ENCODE measurements at regions not wholly inside any gene's neighbourhood (a gene's known extent, or its start where the extent isn't known, plus 50 kb on each side); places are given as distances from the start of the nearest gene placed in this dataset.

- H3K27me3 ChIP-seq (ENCODE audit: control insufficient read depth in 1 of 2, insufficient read depth in 2 of 2, low read length in 2 of 2) = no peaks in the 10 kb centered on the region
- intact Hi-C loops (cut with micrococcal nuclease; ENCODE audit: unreplicated experiment) = loop anchor here (1.0 kb wide), 1 partner anchor 31 kb away; no protein-coding TSS in a partner anchor
- H3K79me2 ChIP-seq (ENCODE audit: insufficient read depth, low read length) = no peaks in the 10 kb centered on the region
- CTCF ChIA-PET (ENCODE audit: low intra/inter-chr PET ratio, low total read pairs) = no interaction called here
- BruUV-seq (replicated peaks) = no TSS peak
- POLR2A ChIA-PET = no interaction called here
- no peak overlapping the region for H3K9ac ChIP-seq (ENCODE audit: insufficient read depth, low read depth, low read length)
- peaks cover 31% of the 10 kb centered on the region for H3K4me1 ChIP-seq (ENCODE audit: insufficient read depth, low read length)
- DNase-seq (ENCODE audit: low spot score) = peak; percentile 53
- peak; percentile 96 for ATAC-seq
- no peaks in the 10 kb centered on the region for H3K9me3 ChIP-seq (ENCODE audit: low read length)
- H3K27ac ChIP-seq (ENCODE audit: extremely low read length, insufficient read depth, low read length) = peak overlapping the region; percentile 65
- H3K4me3 ChIP-seq (replicated peaks in 1 of 3; ENCODE audit: insufficient read depth in 1 of 3, low read depth in 2 of 3, low read length in 3 of 3) = no peak overlapping the region
- in situ Hi-C loops (cut with HindIII; ENCODE audit: extremely low pct_ligation_motif_present, low pct_unique_long_range_greater_than_20kb) = no loop called here
- peak; percentile 85 for FAIRE-seq
- 0% methylated on average over 2 of the region's 2 CpGs for WGBS (ENCODE audit: low lambda C conversion rate)
- H2AFZ ChIP-seq (ENCODE audit: low read length) = peak overlapping the region; percentile 16
- H3K4me2 ChIP-seq (ENCODE audit: low read depth, low read length) = peak overlapping the region; percentile 30; the same call in 1 of the 2 replicates
- no peaks in the 10 kb centered on the region for H3K36me3 ChIP-seq (replicated peaks in 1 of 2; ENCODE audit: control insufficient read depth in 1 of 2, insufficient read depth in 2 of 2, low read length in 2 of 2)
- no peaks in the 10 kb centered on the region for H4K20me1 ChIP-seq (ENCODE audit: insufficient read depth, low read length)
- TF ChIP-seq ZFX (CRISPR knock-in tag; IDR thresholded peaks at IDR 0.05; ENCODE audit: low read depth) (0 out of 2 replicates have a peak, but pooled peaks have one; percentile 8), ZNF646 (CRISPR knock-in tag; IDR thresholded peaks at IDR 0.05) (no peak), IRX3 (CRISPR knock-in tag; IDR thresholded peaks at IDR 0.05; ENCODE audit: borderline replicate concordance, low read depth) (no peak), ZNF430 (CRISPR knock-in tag; IDR thresholded peaks at IDR 0.05) (peak; percentile 24; the same call in 1 of the 2 replicates), SIX1 (CRISPR knock-in tag; IDR thresholded peaks at IDR 0.05; ENCODE audit: borderline replicate concordance) (peak; percentile 73), ZSCAN22 (CRISPR knock-in tag; IDR thresholded peaks at IDR 0.05) (no peak), HNRNPL (IDR thresholded peaks at IDR 0.05; ENCODE audit: low read depth, low read length) (no peak), YEATS2 (CRISPR knock-in tag; IDR thresholded peaks at IDR 0.05; ENCODE audit: borderline replicate concordance) (no peak), ZNF12 (CRISPR knock-in tag; IDR thresholded peaks at IDR 0.05) (no peak), ONECUT2 (CRISPR knock-in tag; IDR thresholded peaks at IDR 0.05) (peak; percentile 99), TRIM24 (CRISPR knock-in tag; IDR thresholded peaks at IDR 0.05) (peak; percentile 51; the same call in 1 of the 2 replicates), SMARCC2 (IDR thresholded peaks at IDR 0.05) (peak; percentile 34; the same call in 1 of the 2 replicates), MIXL1 (CRISPR knock-in tag; IDR thresholded peaks at IDR 0.05) (peak; percentile 92), ZNF816 (CRISPR knock-in tag; IDR thresholded peaks at IDR 0.05; ENCODE audit: borderline replicate concordance) (no peak), ZNF256 (CRISPR knock-in tag; conservative IDR thresholded peaks at IDR 0.05) (peak; percentile 75; the same call in 1 of the 2 replicates), WIZ (CRISPR knock-in tag; IDR thresholded peaks at IDR 0.05) (no peak), JARID2 (CRISPR knock-in tag; IDR thresholded peaks at IDR 0.05; ENCODE audit: insufficient replicate concordance) (no peak), ZNF562 (CRISPR knock-in tag; IDR thresholded peaks at IDR 0.05; ENCODE audit: borderline replicate concordance) (no peak), NONO (IDR thresholded peaks at IDR 0.05) (no peak), NONO (CRISPR knock-in tag; conservative IDR thresholded peaks at IDR 0.05) (peak; percentile 86), KAT8 (CRISPR knock-in tag; IDR thresholded peaks at IDR 0.05) (peak; percentile 42; the same call in 1 of the 2 replicates), TBX2 (CRISPR knock-in tag; IDR thresholded peaks at IDR 0.05; ENCODE audit: borderline replicate concordance) (0 out of 2 replicates have a peak, but pooled peaks have one; percentile 21), ZNF577 (CRISPR knock-in tag; IDR thresholded peaks at IDR 0.05; ENCODE audit: borderline replicate concordance, low read depth) (no peak)
Measured at GRCh38 chr10:64075604-64076003, 554.4 kb downstream of the REEP3 start.

Data from HepG2 (cell line).